ENCODE measurements at regions not wholly inside any gene's neighbourhood (a gene's known extent, or its start where the extent isn't known, plus 50 kb on each side); places are given as distances from the start of the nearest gene placed in this dataset.

DNA sequence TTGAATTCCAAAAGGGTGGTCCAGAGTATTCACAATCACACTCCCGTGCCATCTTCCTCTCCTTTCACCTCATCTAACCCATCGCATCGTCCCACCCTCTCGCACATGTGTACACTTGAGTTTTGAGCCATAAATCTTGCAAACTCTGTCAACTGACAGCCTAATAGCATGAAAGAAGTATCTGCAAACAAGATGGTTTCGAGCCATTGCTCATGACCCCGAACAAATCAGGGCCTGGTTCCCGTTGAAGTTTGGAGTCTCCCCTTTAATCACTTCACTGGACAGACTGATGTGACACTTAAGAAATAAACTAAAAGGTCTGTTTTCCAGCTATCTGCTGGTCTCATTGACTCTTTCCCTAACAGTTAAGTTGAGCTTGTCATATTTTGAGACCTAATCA, 223.6 kb upstream of the SOX5 start:
- H3K4me1 ChIP-seq = no peaks in the 10 kb centered on the region
- TF ChIP-seq POLR2A (IDR thresholded peaks at IDR 0.05) = no peak
- TF ChIP-seq, protein P1, sequence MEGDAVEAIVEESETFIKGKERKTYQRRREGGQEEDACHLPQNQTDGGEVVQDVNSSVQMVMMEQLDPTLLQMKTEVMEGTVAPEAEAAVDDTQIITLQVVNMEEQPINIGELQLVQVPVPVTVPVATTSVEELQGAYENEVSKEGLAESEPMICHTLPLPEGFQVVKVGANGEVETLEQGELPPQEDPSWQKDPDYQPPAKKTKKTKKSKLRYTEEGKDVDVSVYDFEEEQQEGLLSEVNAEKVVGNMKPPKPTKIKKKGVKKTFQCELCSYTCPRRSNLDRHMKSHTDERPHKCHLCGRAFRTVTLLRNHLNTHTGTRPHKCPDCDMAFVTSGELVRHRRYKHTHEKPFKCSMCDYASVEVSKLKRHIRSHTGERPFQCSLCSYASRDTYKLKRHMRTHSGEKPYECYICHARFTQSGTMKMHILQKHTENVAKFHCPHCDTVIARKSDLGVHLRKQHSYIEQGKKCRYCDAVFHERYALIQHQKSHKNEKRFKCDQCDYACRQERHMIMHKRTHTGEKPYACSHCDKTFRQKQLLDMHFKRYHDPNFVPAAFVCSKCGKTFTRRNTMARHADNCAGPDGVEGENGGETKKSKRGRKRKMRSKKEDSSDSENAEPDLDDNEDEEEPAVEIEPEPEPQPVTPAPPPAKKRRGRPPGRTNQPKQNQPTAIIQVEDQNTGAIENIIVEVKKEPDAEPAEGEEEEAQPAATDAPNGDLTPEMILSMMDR (IDR thresholded peaks at IDR 0.05) = no peak
- intact Hi-C loops (cut with DNase I; ENCODE audit: low total_unique reads) = no loop called here
- DNase-seq = no peak
- 56 to 75% methylated on average over 7 of the region's 7 CpGs for WGBS, 2 donors
- no peaks in the 10 kb centered on the region for H3K9me3 ChIP-seq
- no peak overlapping the region for H3K27ac ChIP-seq
- H3K4me3 ChIP-seq = no peak overlapping the region
- no peaks in the 10 kb centered on the region for H3K36me3 ChIP-seq (ENCODE audit: low read depth, missing control alignments)
- H3K27me3 ChIP-seq = no peaks in the 10 kb centered on the region

GRCh38 chr12:24172773-24173066, 223.2 kb upstream of the SOX5 start:
- Histone ChIP-seq H3K36me3 (ENCODE audit: low read depth, missing control alignments) (no peaks in the 10 kb centered on the region), H3K4me1 (no peaks in the 10 kb centered on the region), H3K9me3 (no peaks in the 10 kb centered on the region), H3K4me3 (no peak overlapping the region), H3K27ac (no peak overlapping the region), H3K27me3 (no peaks in the 10 kb centered on the region)
- TF ChIP-seq, protein P1 (IDR thresholded peaks at IDR 0.05) = no peak
- no peak for TF ChIP-seq POLR2A (IDR thresholded peaks at IDR 0.05)
- intact Hi-C loops (cut with DNase I; ENCODE audit: low total_unique reads) = no loop called here
- DNase-seq = no peak

GRCh38 chr12:24172031-24172772, 222.7 kb upstream of the SOX5 start:
- WGBS, 2 donors = 71 to 89% methylated on average over 13 of the region's 13 CpGs
- no peak for TF ChIP-seq POLR2A (IDR thresholded peaks at IDR 0.05)
- TF ChIP-seq, protein P1 (IDR thresholded peaks at IDR 0.05) = no peak
- Histone ChIP-seq H3K4me1 (no peaks in the 10 kb centered on the region), H3K36me3 (ENCODE audit: low read depth, missing control alignments) (no peaks in the 10 kb centered on the region), H3K27ac (no peak overlapping the region), H3K4me3 (no peak overlapping the region), H3K9me3 (no peaks in the 10 kb centered on the region), H3K27me3 (no peaks in the 10 kb centered on the region)
- no peak for DNase-seq
- intact Hi-C loops (cut with DNase I; ENCODE audit: low total_unique reads) = no loop called here

DNA sequence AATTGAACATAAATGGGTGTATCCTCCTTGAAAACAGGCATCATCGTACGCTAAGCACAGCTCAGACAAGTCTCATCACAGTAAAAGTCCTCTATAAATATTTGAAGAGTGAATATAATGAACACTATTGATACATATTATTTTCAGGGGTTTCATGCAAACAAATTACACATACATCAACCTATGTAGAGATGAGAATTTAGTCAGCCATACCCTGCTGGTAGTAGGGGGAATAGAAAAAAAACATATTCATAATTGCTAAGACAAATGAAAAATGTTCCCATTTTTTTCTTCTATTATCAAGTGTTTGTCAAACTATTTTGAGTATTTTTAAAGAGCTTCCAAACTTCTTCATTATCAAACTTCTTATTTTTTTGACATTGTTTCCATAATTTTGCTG, 205.6 kb upstream of the SOX5 start:
- Histone ChIP-seq H3K4me1 (no peaks in the 10 kb centered on the region), H3K27me3 (no peaks in the 10 kb centered on the region), H3K27ac (no peak overlapping the region), H3K9me3 (no peaks in the 10 kb centered on the region), H3K4me3 (no peak overlapping the region), H3K36me3 (ENCODE audit: low read depth, missing control alignments) (no peaks in the 10 kb centered on the region)
- no peak for DNase-seq
- intact Hi-C loops (cut with DNase I; ENCODE audit: low total_unique reads) = no loop called here
- WGBS, 2 donors = 91 to 95% methylated on average over 2 of the region's 2 CpGs
- TF ChIP-seq, protein P1 (IDR thresholded peaks at IDR 0.05) = no peak
- TF ChIP-seq POLR2A (IDR thresholded peaks at IDR 0.05) = no peak

GRCh38 chr12:24153079-24153478, 203.6 kb upstream of the SOX5 start:
- intact Hi-C loops (cut with DNase I; ENCODE audit: low total_unique reads) = no loop called here
- H3K36me3 ChIP-seq (ENCODE audit: low read depth, missing control alignments) = no peaks in the 10 kb centered on the region
- no peaks in the 10 kb centered on the region for H3K9me3 ChIP-seq
- DNase-seq = no peak
- TF ChIP-seq, protein P1 (IDR thresholded peaks at IDR 0.05) = no peak
- H3K27me3 ChIP-seq = no peaks in the 10 kb centered on the region
- no peaks in the 10 kb centered on the region for H3K4me1 ChIP-seq
- no peak overlapping the region for H3K4me3 ChIP-seq
- no peak overlapping the region for H3K27ac ChIP-seq
- 61 to 67% methylated on average over 2 of the region's 2 CpGs for WGBS, 2 donors
